Esophagus muscularis mucosa (tissue), 4 donors: ENCODE measurements at regions not wholly inside any gene's neighbourhood (a gene's known extent, or its start where the extent isn't known, plus 50 kb on each side); places are given as distances from the start of the nearest gene placed in this dataset.

Experiments
- CTCF ChIP-seq, 3 experiments: fragments of 200-600 bp in 2 of 3; fragments of 450-650 bp in 1 of 3; sonication (generic) in 2 of 3; IDR thresholded peaks; one replicate each; pipeline ENCODE4 v1.5.1; 2017 to 2019; ENCODE audit warnings: antibody characterized with exemption in 3 of 3, mild to moderate bottlenecking in 2 of 3, moderate library complexity in 1 of 3
- EP300 ChIP-seq: sonication (generic); formaldehyde crosslinking; IDR thresholded peaks from one replicate; pipeline ENCODE4 v1.6.1; 2017; ENCODE audit warnings: antibody characterized with exemption
- POLR2A ChIP-seq: fragments of 450-650 bp; IDR thresholded peaks from one replicate; pipeline ENCODE4 v1.6.1; 2017; ENCODE audit warnings: antibody characterized with exemption, moderate library complexity, mild to moderate bottlenecking, low read depth

GRCh38 chr13:34431827-34432581 lies 510.1 kb upstream of the NBEA start:
- no peak for TF ChIP-seq CTCF (IDR thresholded peaks at IDR 0.05)
- no peak for TF ChIP-seq EP300
- no peak for TF ChIP-seq POLR2A
